Dermis microvascular lymphatic vessel endothelial cell (primary cell): ENCODE measurements at regions not wholly inside any gene's neighbourhood (a gene's known extent, or its start where the extent isn't known, plus 50 kb on each side); places are given as distances from the start of the nearest gene placed in this dataset.
"Not testable (repeated sequence)": the region's sequence is repeated elsewhere in the genome, so short reads cannot be mapped to it uniquely, and the experiment has no call there.

ENCODE experiments used
- DNase-seq, 2 donors: peaks; one replicate each; pipeline versions ENCODE4 v3.0.0 to v3.0.0-alpha.2; 2010; ENCODE audit warnings: low read depth in 2 of 2

DNA sequence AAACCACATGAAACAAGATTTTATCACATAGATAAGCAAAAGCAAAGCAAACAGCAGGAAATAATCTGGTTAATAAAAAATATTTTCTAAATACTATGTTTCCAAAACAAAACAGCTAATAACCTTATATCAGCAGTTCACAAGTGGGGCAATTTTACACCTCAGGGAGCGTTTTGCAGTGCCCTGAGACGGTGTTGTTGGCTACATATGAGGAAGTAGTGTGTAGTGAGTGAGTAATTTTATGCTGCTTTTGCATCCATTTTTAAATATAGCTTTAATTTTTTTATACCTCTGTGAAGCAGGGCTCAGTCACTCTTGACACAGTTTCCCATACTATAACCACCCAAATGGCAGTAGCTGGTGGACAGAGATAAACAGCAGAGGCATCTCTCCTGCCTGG is 438.5 kb upstream of the B3GAT1 start:
- no peak for DNase-seq

DNA sequence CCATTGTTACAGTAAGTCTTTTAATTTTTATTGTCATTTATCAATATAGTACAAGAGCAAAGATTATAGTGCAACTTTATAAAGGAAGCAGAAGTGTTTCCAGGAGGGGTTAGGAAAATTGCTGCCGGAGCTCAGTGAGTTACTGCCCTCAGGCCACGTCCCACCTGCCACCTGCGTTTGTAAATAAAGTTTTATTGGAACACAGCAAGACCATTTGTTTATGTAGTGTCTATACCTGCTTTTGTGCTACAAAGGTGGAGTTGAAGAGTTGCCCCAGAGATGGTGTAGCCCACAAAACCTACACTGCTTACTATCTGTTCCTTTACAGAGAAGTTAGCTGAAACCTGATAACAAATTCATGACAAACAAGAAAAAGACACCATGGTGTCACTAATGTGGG is 437.8 kb upstream of the B3GAT1 start:
- DNase-seq, result no peak

DNA sequence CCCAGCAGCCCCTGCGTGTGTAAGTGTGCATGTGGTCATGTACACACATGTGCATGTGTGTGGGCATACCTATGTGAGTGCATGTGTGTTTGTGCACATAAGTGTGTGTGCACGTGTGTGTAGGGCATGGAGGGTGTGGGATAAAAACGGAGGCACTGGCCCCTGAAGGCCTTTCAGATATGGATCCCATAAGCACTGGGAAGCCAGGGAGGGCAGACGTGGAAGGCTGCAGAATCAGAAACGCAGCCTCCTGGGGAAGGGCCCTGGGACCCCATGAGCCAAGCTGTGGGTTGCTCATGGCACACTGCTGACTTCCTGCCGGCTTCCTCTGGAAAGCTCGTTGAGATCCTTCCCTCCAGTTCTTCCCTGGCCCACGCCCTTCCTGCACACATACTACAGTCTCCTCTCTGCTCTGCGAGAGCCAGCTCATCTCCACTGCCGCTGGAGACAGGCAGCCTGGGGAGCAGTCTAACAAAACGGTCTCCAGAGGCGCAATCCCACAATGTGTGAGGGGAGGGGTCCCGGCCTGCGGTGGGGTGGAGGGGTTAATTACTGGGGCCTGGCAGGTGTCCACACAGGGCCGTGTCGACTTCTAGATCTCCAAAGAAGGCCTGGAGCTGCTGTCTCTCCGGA is 435.2 kb upstream of the B3GAT1 start:
- no peak for DNase-seq

DNA sequence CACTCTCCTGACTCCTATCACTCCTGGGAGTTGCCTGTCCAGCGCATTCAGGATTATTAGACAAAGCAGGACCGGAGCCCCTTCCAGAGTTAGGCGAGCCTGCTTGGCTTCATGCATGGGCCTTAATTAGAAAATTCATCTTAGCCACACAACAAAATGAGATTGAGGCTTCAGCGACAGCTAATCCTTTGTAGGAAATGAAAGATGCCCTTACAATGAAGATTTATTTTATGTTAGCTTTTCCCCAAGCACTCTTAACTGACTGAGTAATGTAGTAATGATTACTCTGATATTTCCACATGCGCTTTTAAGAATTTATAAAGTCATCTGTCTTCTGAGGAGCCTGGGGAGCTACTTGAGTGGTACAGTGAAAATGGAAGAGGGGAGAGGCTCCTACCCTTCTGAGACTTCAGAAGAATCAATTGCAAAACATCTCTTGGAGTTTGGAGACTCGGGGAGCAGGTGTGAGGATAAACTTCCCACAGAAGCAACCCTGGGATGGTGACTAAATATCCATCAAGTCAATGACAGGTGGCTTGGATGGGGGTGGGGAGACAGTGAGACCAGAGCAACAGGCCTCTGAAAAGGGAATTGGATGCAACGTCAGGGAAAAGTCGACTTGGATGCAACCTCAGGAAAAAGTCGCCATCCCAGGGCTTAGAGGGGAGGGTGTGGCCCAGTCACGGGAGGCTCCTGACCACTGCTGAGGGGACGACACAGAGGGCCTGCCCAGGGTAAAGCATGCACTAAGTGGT is 434.5 kb upstream of the B3GAT1 start:
- no peak for DNase-seq

DNA sequence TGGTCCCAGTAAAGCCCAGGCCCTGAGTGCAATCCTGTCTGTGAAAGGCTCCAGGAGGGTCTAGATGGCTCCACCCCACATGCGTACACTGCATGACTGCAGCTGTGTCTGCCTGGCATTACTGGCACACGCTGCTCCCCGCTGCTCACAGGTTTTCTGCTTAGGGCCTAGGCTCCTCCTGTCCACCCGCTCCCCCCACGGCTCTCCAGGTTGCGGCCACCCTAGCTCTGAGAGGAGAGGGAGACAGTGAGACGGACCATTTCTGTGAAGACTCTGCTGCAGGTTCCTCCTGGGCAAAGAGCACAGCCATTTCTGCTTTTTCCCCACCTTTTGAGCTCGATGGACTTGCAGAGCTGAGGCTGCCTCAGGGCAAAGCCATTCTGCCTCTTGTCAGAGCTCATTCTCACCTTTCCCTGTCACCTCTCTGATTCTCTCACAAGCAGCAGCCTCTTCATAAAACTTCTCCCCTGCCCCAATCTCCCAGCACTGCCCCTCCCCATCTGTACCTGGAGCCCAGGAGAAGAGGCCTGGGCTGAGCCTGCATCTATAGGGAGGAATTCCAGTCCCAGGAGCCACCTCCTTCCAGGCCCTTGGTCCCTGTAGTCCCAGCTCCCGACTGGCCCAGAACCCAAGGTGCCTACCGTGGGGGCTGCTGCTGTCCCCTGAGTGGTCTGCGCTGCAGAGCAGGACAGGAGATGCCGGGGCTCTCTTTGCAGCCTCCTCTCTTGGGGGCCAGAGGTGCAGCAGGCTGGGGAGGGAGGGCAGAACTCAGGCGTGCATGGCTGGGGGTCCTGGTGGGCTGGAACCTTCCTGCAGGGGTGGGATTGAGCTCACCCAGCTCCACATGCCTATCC is 433.7 kb upstream of the B3GAT1 start:
- no peak for DNase-seq

DNA sequence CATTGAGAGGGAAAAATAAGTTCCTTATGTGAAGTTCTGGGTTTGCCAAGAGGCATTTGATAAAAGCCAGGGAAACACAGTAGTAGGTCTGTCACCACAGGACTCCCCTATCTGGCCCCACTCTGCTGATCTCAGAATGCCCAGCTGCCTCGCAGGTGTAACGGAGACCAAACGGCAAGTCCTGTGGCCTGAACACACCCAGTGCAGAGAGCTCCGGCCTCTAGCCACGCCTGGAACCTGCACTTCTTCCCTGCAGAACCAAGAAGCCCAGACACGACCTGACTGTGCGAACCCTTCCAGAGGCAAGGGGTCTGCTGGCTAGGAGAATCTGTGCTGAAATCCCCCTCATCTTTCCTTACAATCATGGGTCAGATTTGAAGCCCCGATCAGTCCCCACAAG is 432.8 kb upstream of the B3GAT1 start:
- no peak for DNase-seq

DNA sequence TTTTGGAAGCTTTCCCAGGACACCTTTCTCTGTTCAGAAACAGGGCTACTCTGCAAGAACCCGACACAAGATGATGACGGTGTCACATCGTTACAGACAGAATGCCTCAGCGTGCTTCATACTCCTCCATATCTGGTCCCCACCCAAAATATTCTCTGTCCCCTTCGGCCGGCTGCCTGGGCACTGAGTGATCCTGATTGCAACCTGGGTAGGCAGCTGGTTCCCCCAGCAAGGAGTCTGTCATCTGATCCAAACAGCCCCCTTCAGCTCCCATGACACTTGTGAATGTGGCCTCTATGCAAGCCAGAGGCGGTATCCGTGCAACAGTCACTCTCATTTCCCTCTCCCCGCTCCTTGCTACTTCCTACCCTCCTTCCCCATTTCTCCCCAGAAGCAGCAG is 431.7 kb upstream of the B3GAT1 start:
- DNase-seq, result no peak

DNA sequence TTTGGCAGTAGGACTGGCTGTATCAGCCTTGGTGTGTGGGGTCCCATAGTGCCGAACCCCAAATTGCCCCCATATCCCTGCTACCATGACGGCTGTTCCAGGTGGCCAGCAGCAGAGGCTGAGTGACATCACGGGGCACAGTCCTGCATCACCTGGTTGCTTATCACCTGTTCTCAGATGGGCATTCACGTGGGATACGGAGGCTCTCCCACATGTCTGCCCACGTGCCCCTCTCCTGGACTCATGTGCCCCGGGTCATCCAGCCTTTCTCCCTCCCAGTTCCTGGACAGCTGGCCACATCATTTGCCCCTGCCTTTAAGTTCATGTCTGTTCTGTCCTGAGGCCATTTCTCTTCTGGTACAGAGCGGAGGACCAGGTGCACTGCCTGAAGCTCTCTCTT is 431.0 kb upstream of the B3GAT1 start:
- no peak for DNase-seq

DNA sequence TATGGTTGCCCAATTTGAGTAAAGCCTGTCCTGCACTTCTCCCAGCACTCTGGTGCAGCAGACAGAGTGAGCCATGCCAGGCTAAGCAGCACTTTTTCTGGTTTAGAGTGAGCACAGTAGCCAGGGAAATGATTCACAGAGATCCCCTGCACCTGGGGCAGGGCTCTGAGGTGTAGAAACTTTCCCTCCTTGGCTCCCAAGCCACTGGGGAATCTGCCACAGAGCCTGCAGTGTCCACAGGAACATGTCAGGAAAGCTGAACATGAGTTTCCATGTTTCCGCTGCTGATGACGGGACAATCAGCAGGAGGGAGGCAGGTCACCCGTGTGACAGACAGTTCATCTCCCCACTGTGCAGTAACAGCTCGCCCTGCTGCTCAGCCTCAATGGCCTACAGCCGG is 429.9 kb upstream of the B3GAT1 start:
- no peak for DNase-seq

DNA sequence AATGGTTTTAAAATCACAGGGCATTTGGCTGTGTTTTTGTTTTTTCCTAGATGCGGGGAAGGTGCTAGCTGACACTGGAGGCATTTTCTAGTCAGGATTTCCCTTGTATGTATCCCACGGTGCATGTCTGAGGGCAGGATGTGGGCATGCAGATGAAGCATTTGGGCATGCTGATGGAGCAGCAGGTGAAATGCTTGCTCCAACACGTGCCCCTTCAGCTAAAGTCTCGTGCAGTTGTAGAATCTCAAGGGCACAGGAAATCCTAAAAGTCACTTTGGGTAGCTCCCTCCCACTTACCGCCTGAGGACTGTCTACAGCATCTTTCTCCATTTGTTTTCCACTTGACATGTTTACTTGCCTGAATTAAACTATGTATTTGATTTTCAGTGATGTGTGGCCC is 429.4 kb upstream of the B3GAT1 start:
- DNase-seq, result no peak

DNA sequence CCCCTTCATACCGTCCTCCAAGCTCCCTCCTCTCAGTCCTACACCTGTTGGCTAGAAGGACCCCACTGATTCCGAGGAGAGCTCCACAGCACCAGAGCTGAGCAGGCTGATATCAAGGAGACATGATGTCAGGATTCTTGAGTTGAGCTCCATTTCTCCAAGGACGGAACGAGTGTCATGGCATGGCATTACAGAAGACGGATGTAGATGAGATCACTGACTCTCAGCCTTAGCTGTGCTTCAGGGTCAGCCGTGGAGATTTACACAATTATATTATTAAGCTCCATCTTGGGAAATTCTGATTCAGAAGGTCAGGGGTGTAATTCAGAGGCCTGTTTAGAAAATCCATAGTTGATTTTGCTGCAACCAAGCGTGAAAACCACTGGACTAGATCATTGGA is 428.9 kb upstream of the B3GAT1 start:
- DNase-seq, result no peak

DNA sequence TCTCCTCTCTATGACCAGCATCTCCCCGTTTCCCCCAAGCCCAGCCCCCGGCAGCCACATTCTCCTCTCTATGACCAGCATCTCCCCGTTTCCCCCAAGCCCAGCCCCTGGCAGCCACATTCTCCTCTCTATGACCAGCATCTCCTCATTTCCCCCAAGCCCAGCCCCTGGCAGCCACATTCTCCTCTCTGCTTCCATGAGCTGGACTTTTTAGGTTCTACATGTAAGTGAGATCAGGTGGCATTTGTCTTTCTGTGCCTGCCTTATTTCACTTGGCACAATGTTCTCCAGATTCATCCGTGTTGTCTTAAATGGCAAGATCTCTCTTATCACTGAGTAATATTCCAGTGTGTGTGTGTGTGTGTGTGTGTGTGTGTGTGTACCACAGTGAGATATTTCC is 428.1 kb upstream of the B3GAT1 start:
- not testable (repeated sequence) for DNase-seq

DNA sequence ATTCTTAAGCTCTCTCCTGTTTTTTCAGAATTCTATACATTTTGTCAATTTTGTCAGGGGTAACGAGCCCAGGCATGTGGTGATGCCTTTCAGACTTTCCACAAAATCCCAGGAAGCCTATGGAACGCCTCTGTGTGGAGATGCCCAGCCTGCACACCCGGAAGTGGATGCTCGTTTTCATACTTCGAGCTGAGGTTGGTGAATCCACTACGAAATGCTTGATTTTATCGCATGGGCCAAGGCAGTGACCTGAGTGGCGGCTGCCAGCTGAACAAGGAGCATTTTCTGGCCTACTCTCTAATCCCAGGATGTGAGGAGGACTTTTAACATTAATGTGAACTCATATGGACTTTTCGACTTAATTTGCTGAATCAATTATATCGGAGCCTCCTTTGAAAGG is 426.7 kb upstream of the B3GAT1 start:
- no peak for DNase-seq

DNA sequence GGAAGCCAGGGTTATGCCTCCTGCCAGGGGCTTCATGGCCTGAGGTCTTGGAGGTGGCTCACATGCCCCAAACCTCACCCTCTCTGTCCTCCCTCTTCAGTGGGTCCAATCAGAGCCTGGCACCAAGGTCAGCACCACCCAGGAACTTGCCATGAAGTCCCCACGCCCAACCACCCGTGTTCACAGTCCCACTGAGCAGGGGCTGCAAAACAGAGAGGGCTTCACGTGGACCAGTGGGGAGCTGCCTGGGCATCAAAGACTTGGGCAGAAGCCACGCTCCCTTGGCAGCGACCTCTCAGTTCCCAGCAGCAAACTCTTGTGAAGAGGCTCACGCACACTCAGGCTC is 425.8 kb upstream of the B3GAT1 start:
- no peak for DNase-seq

DNA sequence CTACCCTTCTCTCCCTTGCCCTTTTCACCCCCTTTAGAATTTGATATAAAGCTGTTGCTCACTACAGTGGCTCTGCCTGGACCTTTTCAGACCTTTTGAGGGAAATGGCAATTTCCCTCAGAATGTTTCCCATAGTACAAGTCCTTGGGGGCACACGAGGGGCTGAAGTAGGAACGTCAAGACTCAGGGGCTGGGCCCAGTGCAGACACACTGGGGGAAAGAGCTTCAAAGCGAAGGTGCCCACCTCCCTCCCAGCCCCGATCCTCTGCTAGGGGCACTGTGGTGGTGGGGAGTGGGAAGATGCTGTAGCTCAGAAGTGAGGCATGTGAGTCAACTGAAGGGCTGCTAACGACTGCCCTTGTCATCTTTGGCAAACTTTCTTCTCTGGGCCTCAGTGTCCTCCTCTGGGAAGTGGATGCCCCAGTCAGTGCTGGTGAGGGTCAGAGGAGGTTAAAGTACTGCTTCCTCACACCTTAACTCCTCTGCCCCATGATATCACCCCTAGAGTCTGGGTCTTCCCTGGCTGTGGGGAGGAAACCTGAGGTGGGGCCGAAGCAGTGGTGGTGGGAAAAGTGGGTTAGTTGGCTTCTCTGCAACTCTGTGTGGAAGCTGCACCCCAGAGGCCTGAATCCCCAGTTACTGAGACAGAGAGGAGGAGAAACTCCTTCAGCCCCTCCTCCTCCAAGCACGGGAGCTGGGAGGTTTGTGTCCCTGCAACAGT is 425.3 kb upstream of the B3GAT1 start:
- DNase-seq, result no peak

DNA sequence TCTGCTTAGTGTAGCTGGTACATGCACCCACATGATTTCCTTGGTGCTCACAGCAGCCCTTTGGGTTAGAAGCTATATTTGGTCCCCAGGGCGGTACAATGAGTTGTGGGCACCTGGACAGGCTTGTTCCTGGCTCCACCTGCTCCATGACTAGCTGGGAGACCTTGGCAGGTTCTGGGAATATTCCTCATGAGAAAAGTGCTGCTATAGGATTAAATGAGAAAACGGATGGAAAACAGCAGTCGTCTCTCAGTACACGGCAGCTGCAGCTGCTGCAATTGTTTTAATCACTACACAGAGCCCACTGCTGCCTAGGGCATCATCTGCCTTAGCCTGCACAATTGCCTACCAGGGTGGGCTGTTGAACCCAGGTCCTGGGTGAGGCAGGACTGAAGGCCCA is 424.5 kb upstream of the B3GAT1 start:
- no peak for DNase-seq

DNA sequence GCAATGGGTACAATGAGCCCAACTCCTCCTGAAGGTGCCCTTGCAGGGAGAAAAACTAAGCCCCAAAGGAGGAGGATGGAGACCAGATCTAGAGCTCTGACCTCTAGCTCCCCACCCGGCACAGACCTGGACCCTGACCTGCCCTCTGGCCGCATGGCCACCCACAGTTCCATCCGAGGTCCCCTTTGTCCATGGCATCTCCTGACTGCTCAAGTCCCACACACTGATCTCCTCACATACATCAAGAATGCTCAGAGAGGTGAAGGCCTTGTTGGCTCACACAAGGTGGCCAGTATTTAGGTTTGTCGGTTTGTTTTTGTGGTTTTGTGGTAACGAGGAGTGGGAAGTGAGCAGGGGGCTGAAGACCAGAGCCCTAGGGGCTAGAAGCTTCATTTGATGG is 423.5 kb upstream of the B3GAT1 start:
- no peak for DNase-seq

DNA sequence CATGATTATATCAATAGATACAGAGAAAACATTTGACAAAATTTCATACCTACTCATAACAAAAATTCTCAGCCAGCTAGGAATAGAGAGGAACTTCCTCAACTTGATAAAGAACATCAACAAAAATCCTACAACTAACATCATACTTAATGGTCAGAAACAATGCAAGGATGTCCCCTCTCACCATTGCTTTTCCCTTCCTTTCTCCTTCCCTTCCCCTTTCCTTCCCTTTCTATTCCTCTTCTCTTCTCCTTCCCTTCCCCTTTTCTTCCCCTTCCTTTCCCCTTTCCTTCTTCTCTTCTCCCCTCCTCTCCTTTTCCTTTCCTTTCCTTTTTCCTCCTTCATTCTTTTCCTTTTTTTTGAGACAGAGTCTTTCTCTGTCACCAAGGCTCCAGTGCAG is 418.3 kb upstream of the B3GAT1 start:
- DNase-seq, result no peak

DNA sequence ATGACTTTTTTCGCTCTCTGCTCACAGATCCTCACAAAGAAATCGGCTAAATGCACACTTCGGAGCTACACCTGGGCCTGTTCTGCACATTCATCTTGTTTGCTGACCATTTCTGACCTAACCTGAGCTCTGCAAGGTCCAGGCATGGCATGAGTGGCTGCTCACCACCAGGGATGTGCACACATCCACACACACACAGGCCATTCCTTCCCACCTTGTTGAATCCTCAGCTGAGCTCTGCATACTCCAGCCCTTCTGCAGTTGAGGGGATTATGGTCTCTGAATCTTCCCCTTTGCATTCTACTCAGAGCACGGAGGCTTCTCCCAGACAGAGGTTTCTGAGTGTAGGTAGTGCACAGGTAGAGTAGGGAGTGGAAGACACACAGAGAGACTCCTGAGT is 411.9 kb upstream of the B3GAT1 start:
- no peak for DNase-seq

DNA sequence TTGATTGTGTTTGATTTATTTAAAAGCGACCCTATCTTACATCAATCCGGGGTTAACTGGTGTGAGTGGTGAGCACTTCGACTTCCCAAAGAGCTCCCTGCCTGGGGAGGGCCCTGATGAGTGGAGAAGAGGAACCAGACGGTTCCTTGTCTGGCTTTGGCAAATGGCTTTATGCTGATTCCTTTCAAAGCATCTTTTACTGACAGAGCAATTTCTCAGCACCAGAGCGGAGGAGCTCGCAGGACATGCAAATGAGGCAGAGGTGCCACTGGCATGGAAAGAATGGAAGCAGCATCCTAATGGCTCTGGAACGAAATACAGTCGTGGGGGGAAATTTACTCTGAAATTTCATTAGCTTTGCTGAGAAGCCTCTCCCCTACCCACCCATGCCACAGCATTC is 410.9 kb upstream of the B3GAT1 start:
- no peak for DNase-seq

DNA sequence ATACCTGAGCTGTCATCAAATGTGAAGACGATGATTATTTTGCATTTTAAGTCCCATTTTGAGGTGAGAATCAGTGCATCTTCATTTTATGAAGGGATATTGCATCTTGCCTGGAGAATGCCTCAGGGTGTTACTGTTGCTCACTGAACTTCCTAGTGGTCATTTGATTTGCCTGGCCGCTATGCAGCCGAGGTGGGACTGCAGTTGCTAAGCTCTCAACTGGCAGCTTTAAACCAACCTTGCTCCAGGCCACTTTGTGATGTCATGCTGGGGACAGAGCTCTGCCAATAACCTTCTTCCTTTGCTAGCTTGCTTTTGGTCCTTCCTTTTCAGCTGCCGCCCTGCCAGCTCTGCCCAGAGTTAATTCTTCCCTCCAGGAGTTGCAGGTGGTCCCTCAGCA is 409.4 kb upstream of the B3GAT1 start:
- DNase-seq, result no peak

DNA sequence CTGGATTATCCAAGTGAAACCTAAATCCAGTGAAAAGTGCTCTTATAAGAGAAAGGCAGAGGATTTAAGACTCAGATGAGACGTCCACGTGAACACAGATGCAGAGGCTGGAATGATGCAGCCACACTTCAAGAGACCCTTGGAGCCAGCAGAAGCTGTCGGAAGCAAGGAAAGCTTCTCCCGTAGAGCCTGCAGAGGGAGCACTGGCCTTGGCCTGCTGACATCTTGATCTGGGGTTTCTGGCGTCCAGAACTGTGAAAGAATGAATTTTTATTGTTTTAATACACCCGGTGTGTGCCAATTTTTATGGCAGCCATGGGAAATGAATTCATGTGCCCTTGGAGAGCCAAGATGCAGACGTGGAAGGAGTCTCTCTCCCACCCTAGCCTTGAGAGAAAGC is 407.0 kb upstream of the B3GAT1 start:
- no peak for DNase-seq
